ENCODE measurements at regions not wholly inside any gene's neighbourhood (a gene's known extent, or its start where the extent isn't known, plus 50 kb on each side); places are given as distances from the start of the nearest gene placed in this dataset.
"Not testable (repeated sequence)": the region's sequence is repeated elsewhere in the genome, so short reads cannot be mapped to it uniquely, and the experiment has no call there.

GRCh38 chr14:57150449-57150848 lies 118.3 kb downstream of the EXOC5 start:
- no peak overlapping the region for H3K27ac Mint-ChIP-seq
- no peaks in the 10 kb centered on the region for H3K4me1 Mint-ChIP-seq (ENCODE audit: low read depth)
- H3K27me3 Mint-ChIP-seq (ENCODE audit: insufficient read depth): no peaks in the 10 kb centered on the region
- H3K36me3 Mint-ChIP-seq (ENCODE audit: low read depth): no peaks in the 10 kb centered on the region
- no peaks in the 10 kb centered on the region for H3K9me3 Mint-ChIP-seq
- DNase-seq (ENCODE audit: low spot score): no peak
- intact Hi-C loops (cut with micrococcal nuclease): no loop called here
- H3K4me3 Mint-ChIP-seq: no peak overlapping the region

- H3K27ac Mint-ChIP-seq: no peak overlapping the region
- DNase-seq (ENCODE audit: low spot score): no peak
- no peaks in the 10 kb centered on the region for H3K4me1 Mint-ChIP-seq (ENCODE audit: low read depth)
- intact Hi-C loops (cut with micrococcal nuclease): no loop called here
- no peak overlapping the region for H3K4me3 Mint-ChIP-seq
- peaks cover 2% of the 10 kb centered on the region for H3K27me3 Mint-ChIP-seq (ENCODE audit: insufficient read depth)
- H3K36me3 Mint-ChIP-seq (ENCODE audit: low read depth): no peaks in the 10 kb centered on the region
- peaks cover 6% of the 10 kb centered on the region for H3K9me3 Mint-ChIP-seq
These were observed 129.5 kb downstream of the EXOC5 start for GRCh38 chr14:57139173-57139572.

DNA sequence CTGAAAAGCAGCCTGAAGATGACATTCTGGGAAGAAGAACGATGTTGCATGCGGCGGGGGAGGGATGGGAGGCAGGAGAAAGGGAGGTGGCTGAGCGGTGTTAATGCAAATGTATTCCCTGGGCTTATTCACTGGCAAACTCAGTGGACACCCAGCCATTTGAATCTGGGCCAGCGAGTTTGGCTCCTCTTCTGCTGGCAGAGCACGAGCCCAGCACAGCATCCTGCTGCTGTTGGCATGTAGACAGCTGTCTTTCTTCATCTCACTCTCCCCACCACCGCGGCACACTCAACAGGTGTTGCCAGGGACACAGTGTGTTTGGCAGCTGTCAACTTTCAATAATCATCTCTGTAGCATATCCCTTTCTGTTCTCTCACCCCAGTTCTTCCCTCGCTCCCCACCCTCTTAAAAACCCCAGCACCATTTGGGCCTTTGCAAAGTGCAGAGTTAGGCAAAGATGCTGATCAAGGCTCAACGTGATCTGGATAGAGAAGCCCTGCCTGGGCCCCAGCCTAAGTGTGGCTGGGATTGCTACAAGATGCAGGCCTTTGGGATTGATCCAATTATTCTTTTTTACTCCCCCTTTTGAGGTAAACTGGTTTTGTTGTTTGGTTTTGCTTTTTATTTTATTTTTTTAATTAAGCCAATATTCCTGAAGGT lies 131.9 kb downstream of the EXOC5 start:
- Mint-ChIP-seq H3K36me3 (ENCODE audit: low read depth) (no peaks in the 10 kb centered on the region), H3K4me3 (no peak overlapping the region), H3K27me3 (ENCODE audit: insufficient read depth) (peaks cover 2% of the 10 kb centered on the region)

DNA sequence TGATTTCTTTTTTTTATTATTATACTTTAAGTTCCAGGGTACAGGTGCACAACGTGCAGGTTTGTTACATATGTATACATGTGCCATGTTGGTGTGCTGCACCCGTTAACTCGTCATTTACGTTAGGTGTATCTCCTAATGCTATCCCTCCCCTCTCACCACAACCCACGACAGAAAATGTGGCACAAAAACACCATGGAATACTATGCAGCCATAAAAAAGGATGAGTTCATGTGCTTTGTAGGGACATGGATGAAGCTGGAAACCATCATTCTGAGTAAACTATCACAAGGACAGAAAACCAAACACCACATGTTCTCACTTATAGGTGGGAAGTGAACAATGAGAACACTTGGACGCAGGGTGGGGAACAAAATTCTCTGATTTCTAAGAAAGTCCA lies 140.9 kb downstream of the EXOC5 start:
- H3K27me3 Mint-ChIP-seq (ENCODE audit: insufficient read depth); H3K27ac Mint-ChIP-seq; DNase-seq (ENCODE audit: low spot score); H3K9me3 Mint-ChIP-seq; H3K4me3 Mint-ChIP-seq; H3K4me1 Mint-ChIP-seq (ENCODE audit: low read depth); H3K36me3 Mint-ChIP-seq (ENCODE audit: low read depth); intact Hi-C loops (cut with micrococcal nuclease): not testable (repeated sequence)

More for the DNA sequence above, 131.9 kb downstream of the EXOC5 start:
- H3K4me1 Mint-ChIP-seq (ENCODE audit: low read depth): no peaks in the 10 kb centered on the region
- no peak for DNase-seq (ENCODE audit: low spot score)
- no peak overlapping the region for H3K27ac Mint-ChIP-seq
- H3K9me3 Mint-ChIP-seq: peaks cover 6% of the 10 kb centered on the region
- intact Hi-C loops (cut with micrococcal nuclease): no loop called here

DNA sequence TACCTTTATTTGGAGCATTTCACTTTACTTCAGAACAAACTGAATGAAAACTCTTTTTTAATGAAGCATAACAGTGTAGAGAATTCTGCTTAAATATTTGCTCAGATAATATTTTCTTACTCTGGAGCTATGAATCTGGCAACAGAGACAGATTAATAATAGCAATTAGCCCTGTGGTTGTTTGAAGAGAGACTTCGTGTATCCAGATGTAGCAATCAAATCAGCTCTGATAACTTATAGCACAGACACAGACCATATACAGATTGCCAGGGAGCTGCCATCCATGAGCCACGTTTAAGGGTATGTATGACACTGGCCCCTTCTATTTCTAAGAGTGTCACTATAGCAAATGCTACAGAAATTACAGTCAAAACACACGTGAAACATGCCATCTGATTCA lies 146.6 kb downstream of the EXOC5 start:
- peaks cover 4% of the 10 kb centered on the region for H3K27me3 Mint-ChIP-seq (ENCODE audit: insufficient read depth)
- intact Hi-C loops (cut with micrococcal nuclease): no loop called here
- no peaks in the 10 kb centered on the region for H3K36me3 Mint-ChIP-seq (ENCODE audit: low read depth)
- no peaks in the 10 kb centered on the region for H3K4me1 Mint-ChIP-seq (ENCODE audit: low read depth)
- H3K9me3 Mint-ChIP-seq: no peaks in the 10 kb centered on the region
- H3K27ac Mint-ChIP-seq: no peak overlapping the region
- no peak for DNase-seq (ENCODE audit: low spot score)
- no peak overlapping the region for H3K4me3 Mint-ChIP-seq

DNA sequence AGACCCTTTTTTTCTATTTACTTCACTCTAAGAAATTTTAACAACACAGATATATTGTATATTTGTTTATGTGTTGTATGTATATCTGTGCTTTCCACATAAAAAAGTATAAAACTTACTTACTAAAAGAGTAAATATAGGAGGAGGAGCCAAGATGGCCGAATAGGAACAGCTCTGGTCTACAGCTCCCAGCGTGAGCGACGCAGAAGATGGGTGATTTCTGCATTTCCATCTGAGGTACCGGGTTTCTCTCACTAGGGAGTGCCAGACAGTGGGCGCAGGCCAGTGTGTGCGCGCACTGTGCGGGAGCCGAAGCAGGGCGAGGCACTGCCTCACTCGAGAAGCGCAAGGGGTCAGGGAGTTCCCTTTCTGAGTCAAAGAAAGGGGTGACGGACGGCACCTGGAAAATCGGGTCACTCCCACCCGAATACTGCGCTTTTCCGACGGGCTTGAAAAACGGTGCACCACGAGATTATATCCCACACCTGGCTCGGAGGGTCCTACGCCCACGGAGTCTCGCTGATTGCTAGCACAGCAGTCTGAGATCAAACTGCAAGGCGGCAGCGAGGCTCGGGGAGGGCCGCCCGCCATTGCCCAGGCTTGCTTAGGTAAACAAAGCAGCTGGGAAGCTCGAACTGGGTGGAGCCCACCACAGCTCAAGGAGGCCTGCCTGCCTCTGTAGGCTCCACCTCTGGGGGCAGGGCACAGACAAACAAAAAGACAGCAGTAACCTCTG lies 156.5 kb downstream of the EXOC5 start:
- not testable (repeated sequence) for H3K27ac Mint-ChIP-seq; H3K27me3 Mint-ChIP-seq (ENCODE audit: insufficient read depth)

DNA sequence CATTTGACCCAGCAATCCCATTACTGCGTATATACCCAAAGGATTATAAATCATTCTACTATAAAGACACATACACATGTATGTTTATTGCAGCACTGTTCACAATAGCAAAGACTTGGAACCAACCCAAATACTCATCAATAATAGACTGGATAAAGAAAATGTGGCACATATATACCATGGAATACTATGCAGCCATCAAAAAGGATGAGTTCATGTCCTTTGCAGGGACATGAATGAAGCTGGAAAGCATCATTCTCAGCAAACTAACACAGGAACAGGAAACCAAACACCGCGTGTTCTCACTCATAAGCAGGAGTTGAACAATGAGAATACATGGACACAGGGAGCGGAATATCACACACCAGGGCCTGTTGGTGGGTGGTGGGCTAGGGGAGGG lies 158.3 kb downstream of the EXOC5 start:
- H3K27ac Mint-ChIP-seq; H3K4me3 Mint-ChIP-seq; H3K27me3 Mint-ChIP-seq (ENCODE audit: insufficient read depth); H3K4me1 Mint-ChIP-seq (ENCODE audit: low read depth); intact Hi-C loops (cut with micrococcal nuclease); H3K36me3 Mint-ChIP-seq (ENCODE audit: low read depth); DNase-seq (ENCODE audit: low spot score): not testable (repeated sequence)
- peaks cover 14% of the 10 kb centered on the region for H3K9me3 Mint-ChIP-seq

More for the DNA sequence above, 156.5 kb downstream of the EXOC5 start:
- H3K4me3 Mint-ChIP-seq; DNase-seq (ENCODE audit: low spot score); intact Hi-C loops (cut with micrococcal nuclease); H3K4me1 Mint-ChIP-seq (ENCODE audit: low read depth); H3K36me3 Mint-ChIP-seq (ENCODE audit: low read depth): not testable (repeated sequence)
- H3K9me3 Mint-ChIP-seq: peaks cover 14% of the 10 kb centered on the region

DNA sequence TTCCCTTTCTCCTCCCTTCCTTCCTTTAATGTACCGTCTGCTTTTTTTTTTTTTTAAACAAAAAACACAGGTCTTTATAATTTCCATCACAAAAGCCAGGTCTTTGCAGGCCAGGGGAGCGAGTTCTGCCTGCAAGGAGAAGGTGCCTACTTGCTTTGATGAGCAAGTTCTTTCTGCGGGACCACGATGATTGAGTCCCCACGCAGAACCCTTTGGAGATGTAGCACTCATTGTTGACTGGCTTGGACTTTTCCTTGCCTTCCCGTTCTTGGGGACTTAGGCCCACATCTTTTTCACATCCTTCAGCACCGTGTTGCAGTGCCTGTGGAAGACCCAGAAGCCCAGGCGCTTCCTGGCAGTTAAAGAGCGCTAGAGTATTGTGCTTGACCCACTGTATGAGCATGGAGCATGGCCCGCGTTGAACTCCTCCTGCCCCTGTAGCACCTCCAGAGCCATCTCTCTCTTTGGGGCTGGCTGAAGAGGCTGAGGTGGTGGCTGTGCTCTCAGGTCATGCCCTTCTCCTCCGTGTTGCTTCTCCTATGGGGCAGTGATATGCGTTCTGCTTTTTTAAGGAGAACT lies 177.6 kb downstream of the EXOC5 start:
- no peak for DNase-seq (ENCODE audit: low spot score)
- Mint-ChIP-seq H3K4me1 (ENCODE audit: low read depth) (no peaks in the 10 kb centered on the region), H3K27me3 (ENCODE audit: insufficient read depth) (no peaks in the 10 kb centered on the region), H3K27ac (no peak overlapping the region), H3K9me3 (no peaks in the 10 kb centered on the region), H3K4me3 (no peak overlapping the region), H3K36me3 (ENCODE audit: low read depth) (no peaks in the 10 kb centered on the region)
- intact Hi-C loops (cut with micrococcal nuclease): no loop called here

DNA sequence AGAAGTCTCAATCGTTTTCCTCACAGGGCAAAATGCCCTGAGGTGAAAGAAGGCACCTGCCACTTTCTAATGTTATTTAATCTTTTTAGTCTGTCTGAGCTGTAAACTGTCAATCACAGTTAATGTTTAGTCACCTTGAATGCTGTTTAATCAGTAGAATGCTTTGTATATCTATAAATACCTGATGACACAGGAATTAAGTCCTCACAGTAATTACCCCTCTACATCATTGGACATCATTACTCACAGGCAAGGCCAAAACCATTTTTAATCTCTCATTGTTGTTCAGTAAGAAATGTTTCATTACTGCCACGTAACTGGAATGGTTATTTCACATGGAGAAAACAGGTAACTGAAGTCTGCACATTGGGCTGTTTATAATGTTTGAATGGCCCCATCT lies 178.8 kb downstream of the EXOC5 start:
- no peaks in the 10 kb centered on the region for H3K27me3 Mint-ChIP-seq (ENCODE audit: insufficient read depth)
- intact Hi-C loops (cut with micrococcal nuclease): no loop called here
- DNase-seq (ENCODE audit: low spot score): no peak
- H3K36me3 Mint-ChIP-seq (ENCODE audit: low read depth): no peaks in the 10 kb centered on the region
- no peak overlapping the region for H3K4me3 Mint-ChIP-seq
- no peaks in the 10 kb centered on the region for H3K4me1 Mint-ChIP-seq (ENCODE audit: low read depth)
- H3K9me3 Mint-ChIP-seq: no peaks in the 10 kb centered on the region
- no peak overlapping the region for H3K27ac Mint-ChIP-seq

GRCh38 chr14:57087841-57088240 lies 180.9 kb downstream of the EXOC5 start:
- DNase-seq (ENCODE audit: low spot score): no peak
- Mint-ChIP-seq H3K27me3 (ENCODE audit: insufficient read depth) (no peaks in the 10 kb centered on the region), H3K9me3 (no peaks in the 10 kb centered on the region), H3K27ac (no peak overlapping the region), H3K4me3 (no peak overlapping the region), H3K4me1 (ENCODE audit: low read depth) (no peaks in the 10 kb centered on the region), H3K36me3 (ENCODE audit: low read depth) (no peaks in the 10 kb centered on the region)
- intact Hi-C loops (cut with micrococcal nuclease): no loop called here

- intact Hi-C loops (cut with micrococcal nuclease): no loop called here
- Mint-ChIP-seq H3K36me3 (ENCODE audit: low read depth) (no peaks in the 10 kb centered on the region), H3K4me1 (ENCODE audit: low read depth) (no peaks in the 10 kb centered on the region), H3K9me3 (no peaks in the 10 kb centered on the region), H3K4me3 (no peak overlapping the region), H3K27me3 (ENCODE audit: insufficient read depth) (no peaks in the 10 kb centered on the region), H3K27ac (no peak overlapping the region)
- DNase-seq (ENCODE audit: low spot score): no peak
These were observed 182.2 kb downstream of the EXOC5 start for GRCh38 chr14:57086271-57087162.

GRCh38 chr14:57085801-57086200 lies 182.9 kb downstream of the EXOC5 start:
- H3K9me3 Mint-ChIP-seq: no peaks in the 10 kb centered on the region
- H3K27me3 Mint-ChIP-seq (ENCODE audit: insufficient read depth): no peaks in the 10 kb centered on the region
- no peak overlapping the region for H3K27ac Mint-ChIP-seq
- no peak for DNase-seq (ENCODE audit: low spot score)
- no peaks in the 10 kb centered on the region for H3K4me1 Mint-ChIP-seq (ENCODE audit: low read depth)
- H3K36me3 Mint-ChIP-seq (ENCODE audit: low read depth): no peaks in the 10 kb centered on the region
- intact Hi-C loops (cut with micrococcal nuclease): no loop called here
- no peak overlapping the region for H3K4me3 Mint-ChIP-seq

DNA sequence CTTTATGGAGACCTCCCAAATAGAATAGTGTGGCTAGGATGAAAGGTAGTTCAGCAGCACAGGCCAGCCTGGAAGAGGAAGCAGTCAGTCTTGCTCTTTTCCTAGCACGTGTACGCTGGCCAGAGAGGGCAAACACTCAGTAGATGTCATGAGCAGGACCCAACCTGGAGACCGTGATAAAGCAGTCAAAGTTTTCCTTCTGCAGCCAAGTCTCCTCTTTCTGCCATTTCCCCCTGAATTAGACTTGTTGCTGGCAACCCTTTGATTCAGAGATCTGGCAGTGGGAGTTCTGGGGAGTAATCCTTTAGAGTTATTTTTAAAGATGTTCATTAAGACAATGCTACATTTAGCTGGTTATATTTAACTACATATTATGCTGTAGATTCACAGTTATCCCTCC lies 183.7 kb downstream of the EXOC5 start:
- DNase-seq (ENCODE audit: low spot score): no peak
- H3K36me3 Mint-ChIP-seq (ENCODE audit: low read depth): no peaks in the 10 kb centered on the region
- no peak overlapping the region for H3K27ac Mint-ChIP-seq
- H3K27me3 Mint-ChIP-seq (ENCODE audit: insufficient read depth): no peaks in the 10 kb centered on the region
- no peaks in the 10 kb centered on the region for H3K9me3 Mint-ChIP-seq
- H3K4me3 Mint-ChIP-seq: no peak overlapping the region
- intact Hi-C loops (cut with micrococcal nuclease): no loop called here
- no peaks in the 10 kb centered on the region for H3K4me1 Mint-ChIP-seq (ENCODE audit: low read depth)

Measured in activated T-helper 1 cell treated with anti-CD3 and anti-CD28 coated beads, Interleukin-12 subunit alpha, Interleukin-12 subunit beta, Interleukin-2, Interleukin-4 antibody, amounts not matched to agents 30 ng/mL and 10 ng/mL and 1 ng/mL, durations not matched to agents 14 hours and 24 hours and 36 hours (primary cell).